Nucleus accumbens (tissue), 56 donors: ENCODE measurements at regions not wholly inside any gene's neighbourhood (a gene's known extent, or its start where the extent isn't known, plus 50 kb on each side); places are given as distances from the start of the nearest gene placed in this dataset.
"Not testable (repeated sequence)": the region's sequence is repeated elsewhere in the genome, so short reads cannot be mapped to it uniquely, and the experiment has no call there.

ENCODE experiments used
- DNase-seq, 56 donors: peaks; one replicate each; lab custom pipeline; 2025; lab: John Stamatoyannopoulos, UW

GRCh38 chr5:130391727-130392264 lies 487.5 kb downstream of the CHSY3 start:
- not testable (repeated sequence) for DNase-seq

- no peak for DNase-seq
Measured at GRCh38 chr5:130386155-130386554, 481.9 kb downstream of the CHSY3 start.

- no peak for DNase-seq
Measured at GRCh38 chr5:130385656-130386055, 481.4 kb downstream of the CHSY3 start.

- no peak for DNase-seq
Measured at GRCh38 chr5:130365956-130366355, 461.7 kb downstream of the CHSY3 start.

- no peak for DNase-seq
Measured at GRCh38 chr5:130350131-130350530, 445.9 kb downstream of the CHSY3 start.

GRCh38 chr5:130337179-130337888 lies 433.1 kb downstream of the CHSY3 start:
- no peak for DNase-seq

- no peak for DNase-seq
Measured at GRCh38 chr5:130335117-130335516, 430.9 kb downstream of the CHSY3 start.

- DNase-seq, result no peak
Measured at GRCh38 chr5:130333089-130333488, 428.8 kb downstream of the CHSY3 start.

- no peak for DNase-seq
Measured at GRCh38 chr5:130331332-130331731, 427.1 kb downstream of the CHSY3 start.

GRCh38 chr5:130324953-130325671 lies 420.8 kb downstream of the CHSY3 start:
- no peak for DNase-seq

GRCh38 chr5:130323804-130324454 lies 419.7 kb downstream of the CHSY3 start:
- no peak for DNase-seq

GRCh38 chr5:130321931-130322330 lies 417.7 kb downstream of the CHSY3 start:
- no peak for DNase-seq

GRCh38 chr5:130316971-130317680 lies 412.9 kb downstream of the CHSY3 start:
- DNase-seq, result no peak

GRCh38 chr5:130295235-130295634 lies 391.0 kb downstream of the CHSY3 start:
- DNase-seq, result no peak

GRCh38 chr5:130294798-130295197 lies 390.5 kb downstream of the CHSY3 start:
- DNase-seq, result not testable (repeated sequence)

GRCh38 chr5:130290219-130290618 lies 386.0 kb downstream of the CHSY3 start:
- no peak for DNase-seq

- no peak for DNase-seq
Measured at GRCh38 chr5:130289132-130290088, 385.1 kb downstream of the CHSY3 start.

- DNase-seq, result no peak
Measured at GRCh38 chr5:130287438-130287837, 383.2 kb downstream of the CHSY3 start.

GRCh38 chr5:130286971-130287370 lies 382.7 kb downstream of the CHSY3 start:
- no peak for DNase-seq

- no peak for DNase-seq
Measured at GRCh38 chr5:130282049-130282448, 377.8 kb downstream of the CHSY3 start.
